Neural progenitor cell (in vitro differentiated cells): ENCODE measurements at regions not wholly inside any gene's neighbourhood (a gene's known extent, or its start where the extent isn't known, plus 50 kb on each side); places are given as distances from the start of the nearest gene placed in this dataset.

ENCODE experiments used
- EZH2 ChIP-seq: fragments of 200-600 bp; sonication (generic); IDR thresholded peaks from 2 replicates; pipeline ENCODE4 v1.6.1; 2017; ENCODE audit warnings: antibody characterized with exemption, mild to moderate bottlenecking, moderate library complexity
- EZH2phosphoT487 ChIP-seq: fragments of 200-600 bp; sonication (generic); IDR thresholded peaks from 2 replicates; pipeline ENCODE4 v1.6.1; 2017; ENCODE audit warnings: antibody characterized with exemption
- TF ChIP-seq, protein P1 (sequence below): fragments of 200-600 bp; sonication (generic); IDR thresholded peaks from 2 replicates; pipeline ENCODE4 v1.5.1; 2017; ENCODE audit warnings: antibody characterized with exemption, mild to moderate bottlenecking

DNA sequence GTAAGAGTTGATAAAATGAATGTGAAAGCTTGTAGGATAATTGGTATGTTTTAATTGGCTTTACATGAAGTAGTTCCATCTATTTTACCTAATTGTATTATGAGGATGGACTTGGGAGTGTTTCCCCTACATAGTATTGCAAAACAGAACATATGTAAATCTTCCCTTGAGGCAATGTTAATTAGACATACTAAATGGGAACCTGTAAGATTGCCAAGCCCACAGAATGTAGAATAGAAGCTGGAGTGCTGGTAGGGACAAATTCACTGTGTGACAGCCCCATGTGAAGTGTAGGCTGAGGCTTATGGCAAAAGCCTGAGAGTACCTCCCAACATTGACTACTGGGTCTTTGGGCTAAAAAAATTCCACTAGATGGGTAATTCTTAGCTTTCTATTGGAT, 615.0 kb upstream of the AMOT start:
- TF ChIP-seq, protein P1, sequence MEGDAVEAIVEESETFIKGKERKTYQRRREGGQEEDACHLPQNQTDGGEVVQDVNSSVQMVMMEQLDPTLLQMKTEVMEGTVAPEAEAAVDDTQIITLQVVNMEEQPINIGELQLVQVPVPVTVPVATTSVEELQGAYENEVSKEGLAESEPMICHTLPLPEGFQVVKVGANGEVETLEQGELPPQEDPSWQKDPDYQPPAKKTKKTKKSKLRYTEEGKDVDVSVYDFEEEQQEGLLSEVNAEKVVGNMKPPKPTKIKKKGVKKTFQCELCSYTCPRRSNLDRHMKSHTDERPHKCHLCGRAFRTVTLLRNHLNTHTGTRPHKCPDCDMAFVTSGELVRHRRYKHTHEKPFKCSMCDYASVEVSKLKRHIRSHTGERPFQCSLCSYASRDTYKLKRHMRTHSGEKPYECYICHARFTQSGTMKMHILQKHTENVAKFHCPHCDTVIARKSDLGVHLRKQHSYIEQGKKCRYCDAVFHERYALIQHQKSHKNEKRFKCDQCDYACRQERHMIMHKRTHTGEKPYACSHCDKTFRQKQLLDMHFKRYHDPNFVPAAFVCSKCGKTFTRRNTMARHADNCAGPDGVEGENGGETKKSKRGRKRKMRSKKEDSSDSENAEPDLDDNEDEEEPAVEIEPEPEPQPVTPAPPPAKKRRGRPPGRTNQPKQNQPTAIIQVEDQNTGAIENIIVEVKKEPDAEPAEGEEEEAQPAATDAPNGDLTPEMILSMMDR = no peak
- TF ChIP-seq EZH2 (no peak), EZH2phosphoT487 (no peak)
